GM12878 (cell line): ENCODE measurements at regions not wholly inside any gene's neighbourhood (a gene's known extent, or its start where the extent isn't known, plus 50 kb on each side); places are given as distances from the start of the nearest gene placed in this dataset.
"Not testable (repeated sequence)": the region's sequence is repeated elsewhere in the genome, so short reads cannot be mapped to it uniquely, and the experiment has no call there.

Experiments used
- ATAC-seq: fragments of 200-7000 bp; cut with Tn5 transposase; 3 replicates; pipeline ENCODE4 v1.9.1; 2020; ENCODE audit warnings: mild to moderate bottlenecking, moderate library complexity
- BruUV-seq: library from RNA; stranded (reverse); fragments of 400-500 nt; replicated peaks from 2 replicates; lab custom pipeline; 2021; lab: Mats Ljungman, UMichigan
- CTCF ChIA-PET: fragments of 300-600 bp; sonication (Branson Sonifier 250); formaldehyde crosslinking; extraction: SDS; loops from one replicate; lab custom pipeline; 2021; ENCODE audit warnings: inconsistent platforms; lab: Yijun Ruan, JAX
- POLR2A ChIA-PET: fragments of 350-600 bp; formaldehyde crosslinking; extraction: SDS; loops from one replicate; lab custom pipeline; 2021; ENCODE audit warnings: inconsistent platforms; lab: Charles Lee
- RAD21 ChIA-PET: fragments of 300-600 bp; sonication (Branson Sonifier 250); formaldehyde crosslinking; loops from one replicate; lab custom pipeline; 2023; ENCODE audit warnings: antibody characterized with exemption; ENCODE audit not compliant: unreplicated experiment; lab: Charles Lee
- SMC1A ChIA-PET: fragments of 300-600 bp; sonication (Branson Sonifier 250); formaldehyde crosslinking; loops from one replicate; lab custom pipeline; 2023; ENCODE audit not compliant: unreplicated experiment, uncharacterized antibody; lab: Charles Lee
- DNase-seq: peaks from one replicate; pipeline ENCODE4 v3.0.0-alpha.2; 2011; ENCODE audit warnings: low read depth, low spot score
- FAIRE-seq: peaks from 3 replicates; lab custom pipeline; 2011; peaks lifted over from hg19 to GRCh38; lab: Jason Lieb, UNC
- H2AFZ ChIP-seq: 2 replicates; pipeline ENCODE4 v1.6.0; 2011; ENCODE audit warnings: low read depth, low read length, control low read depth; ENCODE audit not compliant: control insufficient read depth
- H3K27ac ChIP-seq: 2 replicates; pipeline ENCODE4 v1.5.1; 2011; ENCODE audit warnings: control low read depth; ENCODE audit not compliant: control insufficient read depth, insufficient read depth
- H3K27me3 ChIP-seq, 2 experiments: replicated peaks in 1 of 2; 2 replicates each; pipeline versions ENCODE4 v1.6.0 to v1.6.1; 2011; ENCODE audit warnings: low read length in 1 of 2; ENCODE audit not compliant: control insufficient read depth in 2 of 2, insufficient read depth in 2 of 2
- H3K36me3 ChIP-seq, 2 experiments: 2 replicates each; pipeline ENCODE4 v1.5.1; 2011; ENCODE audit warnings: low read length in 1 of 2; ENCODE audit not compliant: control insufficient read depth in 2 of 2, insufficient read depth in 2 of 2
- H3K4me1 ChIP-seq: 2 replicates; pipeline ENCODE4 v1.6.1; 2011; ENCODE audit warnings: mild to moderate bottlenecking, low read length, moderate library complexity, mixed read lengths; ENCODE audit not compliant: control insufficient read depth, insufficient read depth
- H3K4me2 ChIP-seq: 2 replicates; pipeline ENCODE4 v1.6.0; 2011; ENCODE audit warnings: control low read depth; ENCODE audit not compliant: control insufficient read depth, insufficient read depth
- H3K4me3 ChIP-seq: fragments of 200-600 bp; sonication (generic); 2 replicates; pipeline ENCODE4 v1.5.1; 2016
- H3K79me2 ChIP-seq: 2 replicates; pipeline ENCODE4 v1.6.0; 2011; ENCODE audit warnings: low read length; ENCODE audit not compliant: control insufficient read depth, insufficient read depth
- H3K9ac ChIP-seq: 2 replicates; pipeline ENCODE4 v1.8.0; 2011; ENCODE audit warnings: low read length, control low read depth, mixed read lengths; ENCODE audit not compliant: control insufficient read depth, insufficient read depth
- H3K9me3 ChIP-seq: replicated peaks from 3 replicates; pipeline ENCODE4 v1.5.1; 2011; ENCODE audit warnings: mild to moderate bottlenecking, low read length; ENCODE audit not compliant: control insufficient read depth, insufficient read depth
- H4K20me1 ChIP-seq: 2 replicates; pipeline ENCODE4 v1.6.0; 2011; ENCODE audit not compliant: control insufficient read depth, insufficient read depth
- DPF2 ChIP-seq: fragments of 450-650 bp; IDR thresholded peaks from 2 replicates; pipeline ENCODE4 v1.6.1; 2017; ENCODE audit warnings: mild to moderate bottlenecking
- MEF2A ChIP-seq: IDR thresholded peaks from 2 replicates; pipeline ENCODE4 v1.6.1; 2011; ENCODE audit warnings: low read depth, mild to moderate bottlenecking, low read length, moderate library complexity; ENCODE audit not compliant: insufficient read depth
- PAX5 ChIP-seq: IDR thresholded peaks from 2 replicates; pipeline ENCODE4 v1.6.1; 2011; ENCODE audit warnings: low read depth, low read length, borderline replicate concordance
- PML ChIP-seq: IDR thresholded peaks from 2 replicates; pipeline ENCODE4 v1.6.1; 2012; ENCODE audit warnings: low read length, inconsistent platforms
- RCOR1 ChIP-seq: conservative IDR thresholded peaks from 2 replicates; pipeline ENCODE4 v1.6.1; 2012; ENCODE audit warnings: low read depth, low read length, improper control_type of control experiment
- RELA ChIP-seq: fragments of 450-650 bp; IDR thresholded peaks from 2 replicates; pipeline ENCODE4 v1.8.0; 2014; ENCODE audit warnings: borderline replicate concordance; ENCODE audit not compliant: partially characterized antibody
- SUPT20H ChIP-seq: IDR thresholded peaks from 2 replicates; pipeline ENCODE4 v1.6.1; 2011; ENCODE audit warnings: low read depth, mild to moderate bottlenecking, low read length, moderate library complexity, borderline replicate concordance; ENCODE audit not compliant: control insufficient read depth
- YY1 ChIP-seq: IDR thresholded peaks from 2 replicates; pipeline ENCODE4 v1.6.1; 2011; ENCODE audit warnings: low read depth, mild to moderate bottlenecking, low read length
- WGBS: methylation state at CpG from one replicate; pipeline ENCODE4 v1.1.6; 2016; ENCODE audit warnings: low lambda C conversion rate; ENCODE audit not compliant: insufficient replicate concordance, insufficient coverage; ENCODE audit errors: missing lambda C conversion rate; 5-methylcytosine and 5-hydroxymethylcytosine counted together
- in situ Hi-C: fragments of 300-500 bp; cut with MboI; formaldehyde crosslinking; loops from 9 replicates; pipeline ENCODE4 v1.14.3; 2018; ENCODE audit warnings: mixed read lengths
- intact Hi-C: fragments of 100-400 bp; cut with micrococcal nuclease; formaldehyde crosslinking; loops from one replicate; pipeline ENCODE4 v1.14.2; 2022; ENCODE audit not compliant: unreplicated experiment
- TF ChIP-seq, protein P1 (sequence below), 3 experiments: IDR thresholded peaks in 2 of 3; conservative IDR thresholded peaks in 1 of 3; 2 replicates each; pipeline ENCODE4 v1.5.1; 2011; ENCODE audit warnings: low read depth in 3 of 3, low read length in 3 of 3, mild to moderate bottlenecking in 3 of 3, control low read depth in 2 of 3, moderate library complexity in 2 of 3, inconsistent platforms in 1 of 3, mixed read lengths in 1 of 3; ENCODE audit not compliant: control insufficient read depth in 2 of 3, insufficient read depth in 1 of 3; ENCODE audit errors: extremely low read depth in 1 of 3

GRCh38 chr11:126132319-126132718 lies 69.7 kb upstream of the CDON start:
- CTCF ChIA-PET = no interaction called here

GRCh38 chr11:126130781-126131180 lies 68.1 kb upstream of the CDON start:
- ATAC-seq, RAD21 ChIA-PET, H3K27me3 ChIP-seq, H3K27ac ChIP-seq, H3K4me2 ChIP-seq, DNase-seq, SMC1A ChIA-PET, H3K79me2 ChIP-seq, CTCF ChIA-PET, POLR2A ChIA-PET, H3K9ac ChIP-seq, H3K9me3 ChIP-seq, intact Hi-C loops, H3K4me3 ChIP-seq, H3K36me3 ChIP-seq, H4K20me1 ChIP-seq, FAIRE-seq, BruUV-seq, H2AFZ ChIP-seq, in situ Hi-C loops, H3K4me1 ChIP-seq: not testable (repeated sequence)
- whole genome bisulfite sequencing = 60% methylated on average over 9 of the region's 11 CpGs

More at GRCh38 chr11:126132319-126132718, 69.7 kb upstream of the CDON start:
- TF ChIP-seq SUPT20H (no peak), DPF2 (no peak), PAX5 (no peak), PML (no peak), YY1 (no peak), RELA (no peak), MEF2A (no peak), RCOR1 (no peak)
- TF ChIP-seq, protein P1, sequence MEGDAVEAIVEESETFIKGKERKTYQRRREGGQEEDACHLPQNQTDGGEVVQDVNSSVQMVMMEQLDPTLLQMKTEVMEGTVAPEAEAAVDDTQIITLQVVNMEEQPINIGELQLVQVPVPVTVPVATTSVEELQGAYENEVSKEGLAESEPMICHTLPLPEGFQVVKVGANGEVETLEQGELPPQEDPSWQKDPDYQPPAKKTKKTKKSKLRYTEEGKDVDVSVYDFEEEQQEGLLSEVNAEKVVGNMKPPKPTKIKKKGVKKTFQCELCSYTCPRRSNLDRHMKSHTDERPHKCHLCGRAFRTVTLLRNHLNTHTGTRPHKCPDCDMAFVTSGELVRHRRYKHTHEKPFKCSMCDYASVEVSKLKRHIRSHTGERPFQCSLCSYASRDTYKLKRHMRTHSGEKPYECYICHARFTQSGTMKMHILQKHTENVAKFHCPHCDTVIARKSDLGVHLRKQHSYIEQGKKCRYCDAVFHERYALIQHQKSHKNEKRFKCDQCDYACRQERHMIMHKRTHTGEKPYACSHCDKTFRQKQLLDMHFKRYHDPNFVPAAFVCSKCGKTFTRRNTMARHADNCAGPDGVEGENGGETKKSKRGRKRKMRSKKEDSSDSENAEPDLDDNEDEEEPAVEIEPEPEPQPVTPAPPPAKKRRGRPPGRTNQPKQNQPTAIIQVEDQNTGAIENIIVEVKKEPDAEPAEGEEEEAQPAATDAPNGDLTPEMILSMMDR (IDR thresholded peaks at IDR 0.05 in 2 of 3, conservative IDR thresholded peaks at IDR 0.05 in 1 of 3; ENCODE audit: control insufficient read depth in 2 of 3, extremely low read depth in 1 of 3, insufficient read depth in 1 of 3, low read depth in 3 of 3, low read length in 3 of 3) = no peak
- Histone ChIP-seq H3K36me3 (no peaks in the 10 kb centered on the region), H3K4me2 (no peak overlapping the region), H3K4me3 (no peak overlapping the region), H3K4me1 (no peaks in the 10 kb centered on the region), H4K20me1 (no peaks in the 10 kb centered on the region), H3K27ac (no peak overlapping the region), H3K27me3 (no peaks in the 10 kb centered on the region; a peak in 2 of 4 replicates), H3K9me3 (no peaks in the 10 kb centered on the region), H3K79me2 (no peaks in the 10 kb centered on the region), H2AFZ (no peak overlapping the region), H3K9ac (no peak overlapping the region)
- ChIA-PET SMC1A (interaction anchor here (1.7 kb wide), 1 partner anchor 8 kb away, joined by 6 read pairs; no protein-coding TSS in a partner anchor), RAD21 (no interaction called here), POLR2A (no interaction called here)
- no peak for ATAC-seq
- no peak for FAIRE-seq
- WGBS = 0% methylated on average over 3 of the region's 3 CpGs
- in situ Hi-C loops (no loop called here), intact Hi-C loops (no loop called here)
- BruUV-seq = no TSS peak
- no peak for DNase-seq
